ENCODE measurements at regions not wholly inside any gene's neighbourhood (a gene's known extent, or its start where the extent isn't known, plus 50 kb on each side); places are given as distances from the start of the nearest gene placed in this dataset.

- TF ChIP-seq CTCF (IDR thresholded peaks at IDR 0.05; ENCODE audit: insufficient read depth, low read depth, low read length, missing control alignments): no peak
- DNase-seq (ENCODE audit: low read depth): no peak
- no peak overlapping the region for H3K4me3 ChIP-seq (ENCODE audit: low read length)
Observed at GRCh38 chr18:1995041-1995612, 576.2 kb downstream of the METTL4 start.

- peak; percentile 73 for DNase-seq (ENCODE audit: low read depth)
- no peak overlapping the region for H3K4me3 ChIP-seq (ENCODE audit: low read length)
- no peak for TF ChIP-seq CTCF (IDR thresholded peaks at IDR 0.05; ENCODE audit: insufficient read depth, low read depth, low read length, missing control alignments)
Observed at GRCh38 chr18:1998121-1998520, 573.2 kb downstream of the METTL4 start.

GRCh38 chr18:1999387-1999786, 571.9 kb downstream of the METTL4 start:
- TF ChIP-seq CTCF (IDR thresholded peaks at IDR 0.05; ENCODE audit: insufficient read depth, low read depth, low read length, missing control alignments): no peak
- DNase-seq (ENCODE audit: low read depth): no peak
- H3K4me3 ChIP-seq (ENCODE audit: low read length): no peak overlapping the region

- H3K4me3 ChIP-seq (ENCODE audit: low read length): no peak overlapping the region
- no peak for DNase-seq (ENCODE audit: low read depth)
- no peak for TF ChIP-seq CTCF (IDR thresholded peaks at IDR 0.05; ENCODE audit: insufficient read depth, low read depth, low read length, missing control alignments)
Observed at GRCh38 chr18:2002151-2002550, 569.2 kb downstream of the METTL4 start.

GRCh38 chr18:2002604-2003003, 568.7 kb downstream of the METTL4 start:
- no peak for DNase-seq (ENCODE audit: low read depth)
- TF ChIP-seq CTCF (IDR thresholded peaks at IDR 0.05; ENCODE audit: insufficient read depth, low read depth, low read length, missing control alignments): no peak
- no peak overlapping the region for H3K4me3 ChIP-seq (ENCODE audit: low read length)

- DNase-seq (ENCODE audit: low read depth): no peak
- H3K4me3 ChIP-seq (ENCODE audit: low read length): no peak overlapping the region
- TF ChIP-seq CTCF (IDR thresholded peaks at IDR 0.05; ENCODE audit: insufficient read depth, low read depth, low read length, missing control alignments): no peak
Observed at GRCh38 chr18:2009942-2010697, 561.2 kb downstream of the METTL4 start.

GRCh38 chr18:2027016-2027415, 544.3 kb downstream of the METTL4 start:
- no peak for DNase-seq (ENCODE audit: low read depth)
- no peak overlapping the region for H3K4me3 ChIP-seq (ENCODE audit: low read length)
- no peak for TF ChIP-seq CTCF (IDR thresholded peaks at IDR 0.05; ENCODE audit: insufficient read depth, low read depth, low read length, missing control alignments)
